ENCODE measurements at regions not wholly inside any gene's neighbourhood (a gene's known extent, or its start where the extent isn't known, plus 50 kb on each side); places are given as distances from the start of the nearest gene placed in this dataset.
A peak's percentile ranks its signal among the peaks of the same experiment; 100 is the strongest.

GRCh38 chr6:144601221-144601620, 316.1 kb downstream of the UTRN start:
- DNase-seq: no peak
- H3K27me3 Mint-ChIP-seq: no peaks in the 10 kb centered on the region
- peaks cover 5% of the 10 kb centered on the region for H3K9me3 Mint-ChIP-seq
- H3K36me3 Mint-ChIP-seq (ENCODE audit: low read depth): peaks cover 47% of the 10 kb centered on the region
- Histone ChIP-seq H3K9me3 (ENCODE audit: control insufficient read depth in 1 of 2, insufficient read depth in 1 of 2, low read length in 2 of 2) (no peaks in the 10 kb centered on the region), H3K4me3 (ENCODE audit: low read length) (no peak overlapping the region), H3K27me3 (ENCODE audit: control insufficient read depth in 1 of 2, insufficient read depth in 2 of 2, low read length in 2 of 2) (no peaks in the 10 kb centered on the region), H3K27ac (ENCODE audit: low read depth in 1 of 2, low read length in 2 of 2) (no peak overlapping the region), H3K36me3 (ENCODE audit: insufficient read depth, low read length) (no peaks in the 10 kb centered on the region), H3K4me1 (ENCODE audit: insufficient read depth, low read length) (peaks cover 4% of the 10 kb centered on the region)
- no peak overlapping the region for H3K27ac Mint-ChIP-seq
- ChIA-PET CTCF (interaction anchor here (1.0 to 1.4 kb wide), 3 partner anchors 12 to 59 kb away, joined by 3 to 4 read pairs (median 4); no protein-coding TSS in a partner anchor), POLR2A (interaction anchor here (1.5 kb wide), 1 partner anchor 14 kb away, joined by 3 read pairs; no protein-coding TSS in a partner anchor)
- no peak for TF ChIP-seq CTCF (IDR thresholded peaks at IDR 0.05)
- H3K4me1 Mint-ChIP-seq (ENCODE audit: low read depth): peaks cover 65% of the 10 kb centered on the region
- no peak for ATAC-seq (ENCODE audit: poor library complexity)
- no peak overlapping the region for H3K4me3 Mint-ChIP-seq
- intact Hi-C loops (cut with DNase I, micrococcal nuclease): no loop called here

GRCh38 chr6:144602523-144603180, 317.5 kb downstream of the UTRN start:
- no peak overlapping the region for H3K4me3 Mint-ChIP-seq
- H3K27ac Mint-ChIP-seq: no peak overlapping the region
- TF ChIP-seq CTCF (IDR thresholded peaks at IDR 0.05): no peak
- H3K36me3 ChIP-seq (ENCODE audit: insufficient read depth, low read length): no peaks in the 10 kb centered on the region
- H3K4me3 ChIP-seq (ENCODE audit: low read length): no peak overlapping the region
- intact Hi-C loops (cut with DNase I, micrococcal nuclease): no loop called here
- H3K9me3 Mint-ChIP-seq: peaks cover 5% of the 10 kb centered on the region
- peaks cover 59% of the 10 kb centered on the region for H3K36me3 Mint-ChIP-seq (ENCODE audit: low read depth)
- no peak overlapping the region for H3K27ac ChIP-seq (ENCODE audit: low read depth in 1 of 2, low read length in 2 of 2)
- peaks cover 4% of the 10 kb centered on the region for H3K4me1 ChIP-seq (ENCODE audit: insufficient read depth, low read length)
- no peaks in the 10 kb centered on the region for H3K27me3 ChIP-seq (ENCODE audit: control insufficient read depth in 1 of 2, insufficient read depth in 2 of 2, low read length in 2 of 2)
- ATAC-seq (ENCODE audit: poor library complexity) (peak; percentile 64), DNase-seq (peak in 3 of 14 experiments; percentile 26 to 40 (median 30))
- H3K27me3 Mint-ChIP-seq: no peaks in the 10 kb centered on the region
- ChIA-PET CTCF (no interaction called here), POLR2A (interaction anchor here (0.9 kb wide), 1 partner anchor 20 kb away, joined by 3 read pairs; no protein-coding TSS in a partner anchor)
- H3K9me3 ChIP-seq (ENCODE audit: control insufficient read depth in 1 of 2, insufficient read depth in 1 of 2, low read length in 2 of 2): no peaks in the 10 kb centered on the region
- peaks cover 72% of the 10 kb centered on the region for H3K4me1 Mint-ChIP-seq (ENCODE audit: low read depth)

- Histone ChIP-seq H3K9me3 (ENCODE audit: control insufficient read depth in 1 of 2, insufficient read depth in 1 of 2, low read length in 2 of 2) (no peaks in the 10 kb centered on the region), H3K27me3 (ENCODE audit: control insufficient read depth in 1 of 2, insufficient read depth in 2 of 2, low read length in 2 of 2) (no peaks in the 10 kb centered on the region), H3K36me3 (ENCODE audit: insufficient read depth, low read length) (no peaks in the 10 kb centered on the region), H3K4me3 (ENCODE audit: low read length) (no peak overlapping the region), H3K4me1 (ENCODE audit: insufficient read depth, low read length) (peaks cover 14% of the 10 kb centered on the region), H3K27ac (ENCODE audit: low read depth in 1 of 2, low read length in 2 of 2) (no peak overlapping the region)
- H3K9me3 Mint-ChIP-seq: no peaks in the 10 kb centered on the region
- no peak overlapping the region for H3K4me3 Mint-ChIP-seq
- DNase-seq (no peak), ATAC-seq (ENCODE audit: poor library complexity) (no peak)
- peaks cover 52% of the 10 kb centered on the region for H3K36me3 Mint-ChIP-seq (ENCODE audit: low read depth)
- no peak overlapping the region for H3K27ac Mint-ChIP-seq
- POLR2A ChIA-PET: no interaction called here
- intact Hi-C loops (cut with DNase I, micrococcal nuclease): no loop called here
- peaks cover 75% of the 10 kb centered on the region for H3K4me1 Mint-ChIP-seq (ENCODE audit: low read depth)
- CTCF ChIA-PET: interaction anchor here (1.2 kb wide), 1 partner anchor 9 kb away, joined by 3 read pairs; no protein-coding TSS in a partner anchor
- no peak for TF ChIP-seq CTCF (IDR thresholded peaks at IDR 0.05)
- no peaks in the 10 kb centered on the region for H3K27me3 Mint-ChIP-seq
Measured at GRCh38 chr6:144606083-144606482, 320.9 kb downstream of the UTRN start.

Measured in CD4-positive, alpha-beta T cell (primary cell).